ENCODE measurements at regions not wholly inside any gene's neighbourhood (a gene's known extent, or its start where the extent isn't known, plus 50 kb on each side); places are given as distances from the start of the nearest gene placed in this dataset.

- H3K27ac ChIP-seq (ENCODE audit: low read depth in 2 of 2, low read length in 2 of 2): no peak overlapping the region
- H3K9me3 ChIP-seq (ENCODE audit: control insufficient read depth in 2 of 3, insufficient read depth in 1 of 3, low read length in 3 of 3): no peaks in the 10 kb centered on the region
- intact Hi-C loops (cut with DNase I): no loop called here
- no peaks in the 10 kb centered on the region for H3K27me3 ChIP-seq (ENCODE audit: control insufficient read depth, insufficient read depth, low read length)
- FAIRE-seq: no peak
- no peak overlapping the region for H3K4me3 ChIP-seq (ENCODE audit: low read length in 3 of 3)
- TF ChIP-seq CTCF (IDR thresholded peaks at IDR 0.05; ENCODE audit: borderline replicate concordance, extremely low read depth, insufficient read depth): no peak
- no peak for DNase-seq
- H3K36me3 ChIP-seq (ENCODE audit: control insufficient read depth in 2 of 3, insufficient read depth in 3 of 3, low read length in 3 of 3): no peaks in the 10 kb centered on the region
- H3K4me1 ChIP-seq (ENCODE audit: control insufficient read depth in 2 of 3, insufficient read depth in 2 of 3, low read depth in 1 of 3, low read length in 3 of 3): no peaks in the 10 kb centered on the region
- H3K9ac ChIP-seq (ENCODE audit: low read length in 3 of 3): no peak overlapping the region
These were observed 105.3 kb downstream of the AKAIN1 start for GRCh38 chr18:5091741-5092140.

- intact Hi-C loops (cut with DNase I): no loop called here
- DNase-seq: no peak
- FAIRE-seq: no peak
These were observed 121.8 kb downstream of the AKAIN1 start for GRCh38 chr18:5075297-5075696.

GRCh38 chr18:5073026-5073944, 123.8 kb downstream of the AKAIN1 start:
- H3K4me3 ChIP-seq (ENCODE audit: low read length in 3 of 3): no peak overlapping the region
- no peaks in the 10 kb centered on the region for H3K4me1 ChIP-seq (ENCODE audit: control insufficient read depth in 2 of 3, insufficient read depth in 2 of 3, low read depth in 1 of 3, low read length in 3 of 3)
- no peak overlapping the region for H3K9ac ChIP-seq (ENCODE audit: low read length in 3 of 3)
- H3K9me3 ChIP-seq (ENCODE audit: control insufficient read depth in 2 of 3, insufficient read depth in 1 of 3, low read length in 3 of 3): no peaks in the 10 kb centered on the region
- no peaks in the 10 kb centered on the region for H3K27me3 ChIP-seq (ENCODE audit: control insufficient read depth, insufficient read depth, low read length)
- FAIRE-seq (no peak), DNase-seq (peak in 3 of 5 donors; percentile 14 to 64 (median 59))
- peak; percentile 39 for TF ChIP-seq CTCF (IDR thresholded peaks at IDR 0.05; ENCODE audit: borderline replicate concordance, extremely low read depth, insufficient read depth)
- H3K27ac ChIP-seq (ENCODE audit: low read depth in 2 of 2, low read length in 2 of 2): no peak overlapping the region
- no peaks in the 10 kb centered on the region for H3K36me3 ChIP-seq (ENCODE audit: control insufficient read depth in 2 of 3, insufficient read depth in 3 of 3, low read length in 3 of 3)
- intact Hi-C loops (cut with DNase I): no loop called here

More at GRCh38 chr18:5075297-5075696, 121.8 kb downstream of the AKAIN1 start:
- no peaks in the 10 kb centered on the region for H3K4me1 ChIP-seq (ENCODE audit: control insufficient read depth in 2 of 3, insufficient read depth in 2 of 3, low read depth in 1 of 3, low read length in 3 of 3)
- no peaks in the 10 kb centered on the region for H3K36me3 ChIP-seq (ENCODE audit: control insufficient read depth in 2 of 3, insufficient read depth in 3 of 3, low read length in 3 of 3)
- H3K27me3 ChIP-seq (ENCODE audit: control insufficient read depth, insufficient read depth, low read length): no peaks in the 10 kb centered on the region
- H3K9me3 ChIP-seq (ENCODE audit: control insufficient read depth in 2 of 3, insufficient read depth in 1 of 3, low read length in 3 of 3): no peaks in the 10 kb centered on the region
- TF ChIP-seq CTCF (IDR thresholded peaks at IDR 0.05; ENCODE audit: borderline replicate concordance, extremely low read depth, insufficient read depth): no peak
- no peak overlapping the region for H3K27ac ChIP-seq (ENCODE audit: low read depth in 2 of 2, low read length in 2 of 2)
- no peak overlapping the region for H3K4me3 ChIP-seq (ENCODE audit: low read length in 3 of 3)
- H3K9ac ChIP-seq (ENCODE audit: low read length in 3 of 3): no peak overlapping the region
